HepG2 (cell line): ENCODE measurements at regions not wholly inside any gene's neighbourhood (a gene's known extent, or its start where the extent isn't known, plus 50 kb on each side); places are given as distances from the start of the nearest gene placed in this dataset.

Experiments
- ARHGAP35 ChIP-seq: sonication (generic); formaldehyde crosslinking; IDR thresholded peaks from 2 replicates; pipeline ENCODE4 v1.9.0; 2022; ENCODE audit warnings: mild to moderate bottlenecking, inconsistent platforms, moderate library complexity, missing genetic modification reagents, borderline replicate concordance
- CC2D1A ChIP-seq: sonication (generic); formaldehyde crosslinking; IDR thresholded peaks from 2 replicates; pipeline ENCODE4 v1.8.1; 2023; ENCODE audit warnings: mild to moderate bottlenecking, missing genetic modification reagents
- MAFF ChIP-seq: IDR thresholded peaks from 2 replicates; pipeline ENCODE4 v1.6.1; 2011; ENCODE audit warnings: low read depth, low read length, improper control_type of control experiment
- MAFK ChIP-seq, 2 experiments: IDR thresholded peaks in 1 of 2; conservative IDR thresholded peaks in 1 of 2; 2 replicates each; pipeline ENCODE4 v1.6.1; 2011; ENCODE audit warnings: improper control_type of control experiment in 2 of 2, low read length in 2 of 2
- ZNF563 ChIP-seq: sonication (generic); formaldehyde crosslinking; IDR thresholded peaks from 2 replicates; pipeline ENCODE4 v1.8.0; 2022; ENCODE audit warnings: mild to moderate bottlenecking, moderate library complexity, missing genetic modification reagents
- ZNF720 ChIP-seq: sonication (generic); formaldehyde crosslinking; IDR thresholded peaks from 2 replicates; pipeline ENCODE4 v1.4.0; 2020; ENCODE audit warnings: missing genetic modification reagents
- TF ChIP-seq, protein P1 (sequence below): sonication (generic); formaldehyde crosslinking; IDR thresholded peaks from 2 replicates; pipeline ENCODE4 v1.9.0; 2021; ENCODE audit warnings: mild to moderate bottlenecking, missing genetic modification reagents
- TF ChIP-seq, protein P2 (sequence below): sonication (generic); formaldehyde crosslinking; IDR thresholded peaks from 2 replicates; pipeline ENCODE4 v1.5.0; 2020; ENCODE audit warnings: missing genetic modification reagents
- TF ChIP-seq, protein P3 (sequence below): IDR thresholded peaks from 2 replicates; pipeline ENCODE4 v1.6.1; 2016; ENCODE audit warnings: control low read depth
- TF ChIP-seq, protein P4 (sequence below): fragments of 450-650 bp; IDR thresholded peaks from 2 replicates; pipeline ENCODE4 v1.6.1; 2017; ENCODE audit warnings: mild to moderate bottlenecking

DNA sequence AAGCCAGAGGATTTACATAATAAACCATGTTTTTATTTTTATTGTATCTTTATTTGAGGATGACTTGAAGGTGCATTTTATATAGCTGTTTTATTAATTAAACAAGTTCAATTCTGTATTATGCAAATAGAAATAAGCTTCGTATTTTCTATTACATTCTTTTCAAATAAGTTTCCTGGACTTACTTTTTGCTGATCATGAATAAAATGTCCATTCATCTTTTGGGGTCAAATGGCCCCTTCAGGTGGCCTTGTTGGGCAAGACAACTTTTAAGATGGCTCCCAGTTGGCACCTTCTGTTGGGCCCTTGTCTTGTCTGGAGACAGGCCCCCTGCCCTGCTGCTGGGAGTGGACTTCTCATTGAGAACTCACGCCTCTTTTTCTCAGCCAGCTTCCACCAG, 654.6 kb upstream of the NOX3 start (continued):
- TF ChIP-seq, protein P1, sequence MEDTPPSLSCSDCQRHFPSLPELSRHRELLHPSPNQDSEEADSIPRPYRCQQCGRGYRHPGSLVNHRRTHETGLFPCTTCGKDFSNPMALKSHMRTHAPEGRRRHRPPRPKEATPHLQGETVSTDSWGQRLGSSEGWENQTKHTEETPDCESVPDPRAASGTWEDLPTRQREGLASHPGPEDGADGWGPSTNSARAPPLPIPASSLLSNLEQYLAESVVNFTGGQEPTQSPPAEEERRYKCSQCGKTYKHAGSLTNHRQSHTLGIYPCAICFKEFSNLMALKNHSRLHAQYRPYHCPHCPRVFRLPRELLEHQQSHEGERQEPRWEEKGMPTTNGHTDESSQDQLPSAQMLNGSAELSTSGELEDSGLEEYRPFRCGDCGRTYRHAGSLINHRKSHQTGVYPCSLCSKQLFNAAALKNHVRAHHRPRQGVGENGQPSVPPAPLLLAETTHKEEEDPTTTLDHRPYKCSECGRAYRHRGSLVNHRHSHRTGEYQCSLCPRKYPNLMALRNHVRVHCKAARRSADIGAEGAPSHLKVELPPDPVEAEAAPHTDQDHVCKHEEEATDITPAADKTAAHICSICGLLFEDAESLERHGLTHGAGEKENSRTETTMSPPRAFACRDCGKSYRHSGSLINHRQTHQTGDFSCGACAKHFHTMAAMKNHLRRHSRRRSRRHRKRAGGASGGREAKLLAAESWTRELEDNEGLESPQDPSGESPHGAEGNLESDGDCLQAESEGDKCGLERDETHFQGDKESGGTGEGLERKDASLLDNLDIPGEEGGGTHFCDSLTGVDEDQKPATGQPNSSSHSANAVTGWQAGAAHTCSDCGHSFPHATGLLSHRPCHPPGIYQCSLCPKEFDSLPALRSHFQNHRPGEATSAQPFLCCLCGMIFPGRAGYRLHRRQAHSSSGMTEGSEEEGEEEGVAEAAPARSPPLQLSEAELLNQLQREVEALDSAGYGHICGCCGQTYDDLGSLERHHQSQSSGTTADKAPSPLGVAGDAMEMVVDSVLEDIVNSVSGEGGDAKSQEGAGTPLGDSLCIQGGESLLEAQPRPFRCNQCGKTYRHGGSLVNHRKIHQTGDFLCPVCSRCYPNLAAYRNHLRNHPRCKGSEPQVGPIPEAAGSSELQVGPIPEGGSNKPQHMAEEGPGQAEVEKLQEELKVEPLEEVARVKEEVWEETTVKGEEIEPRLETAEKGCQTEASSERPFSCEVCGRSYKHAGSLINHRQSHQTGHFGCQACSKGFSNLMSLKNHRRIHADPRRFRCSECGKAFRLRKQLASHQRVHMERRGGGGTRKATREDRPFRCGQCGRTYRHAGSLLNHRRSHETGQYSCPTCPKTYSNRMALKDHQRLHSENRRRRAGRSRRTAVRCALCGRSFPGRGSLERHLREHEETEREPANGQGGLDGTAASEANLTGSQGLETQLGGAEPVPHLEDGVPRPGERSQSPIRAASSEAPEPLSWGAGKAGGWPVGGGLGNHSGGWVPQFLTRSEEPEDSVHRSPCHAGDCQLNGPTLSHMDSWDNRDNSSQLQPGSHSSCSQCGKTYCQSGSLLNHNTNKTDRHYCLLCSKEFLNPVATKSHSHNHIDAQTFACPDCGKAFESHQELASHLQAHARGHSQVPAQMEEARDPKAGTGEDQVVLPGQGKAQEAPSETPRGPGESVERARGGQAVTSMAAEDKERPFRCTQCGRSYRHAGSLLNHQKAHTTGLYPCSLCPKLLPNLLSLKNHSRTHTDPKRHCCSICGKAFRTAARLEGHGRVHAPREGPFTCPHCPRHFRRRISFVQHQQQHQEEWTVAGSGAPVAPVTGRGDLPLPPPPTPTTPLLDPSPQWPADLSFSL (CRISPR knock-in tag) = no peak
- TF ChIP-seq ARHGAP35 = no peak
- TF ChIP-seq, protein P2, sequence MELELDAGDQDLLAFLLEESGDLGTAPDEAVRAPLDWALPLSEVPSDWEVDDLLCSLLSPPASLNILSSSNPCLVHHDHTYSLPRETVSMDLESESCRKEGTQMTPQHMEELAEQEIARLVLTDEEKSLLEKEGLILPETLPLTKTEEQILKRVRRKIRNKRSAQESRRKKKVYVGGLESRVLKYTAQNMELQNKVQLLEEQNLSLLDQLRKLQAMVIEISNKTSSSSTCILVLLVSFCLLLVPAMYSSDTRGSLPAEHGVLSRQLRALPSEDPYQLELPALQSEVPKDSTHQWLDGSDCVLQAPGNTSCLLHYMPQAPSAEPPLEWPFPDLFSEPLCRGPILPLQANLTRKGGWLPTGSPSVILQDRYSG = no peak
- TF ChIP-seq, protein P3, sequence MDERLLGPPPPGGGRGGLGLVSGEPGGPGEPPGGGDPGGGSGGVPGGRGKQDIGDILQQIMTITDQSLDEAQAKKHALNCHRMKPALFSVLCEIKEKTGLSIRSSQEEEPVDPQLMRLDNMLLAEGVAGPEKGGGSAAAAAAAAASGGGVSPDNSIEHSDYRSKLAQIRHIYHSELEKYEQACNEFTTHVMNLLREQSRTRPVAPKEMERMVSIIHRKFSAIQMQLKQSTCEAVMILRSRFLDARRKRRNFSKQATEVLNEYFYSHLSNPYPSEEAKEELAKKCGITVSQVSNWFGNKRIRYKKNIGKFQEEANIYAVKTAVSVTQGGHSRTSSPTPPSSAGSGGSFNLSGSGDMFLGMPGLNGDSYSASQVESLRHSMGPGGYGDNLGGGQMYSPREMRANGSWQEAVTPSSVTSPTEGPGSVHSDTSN (CRISPR knock-in tag) = no peak
- peak; percentile 58 for TF ChIP-seq MAFF
- no peak for TF ChIP-seq ZNF563
- TF ChIP-seq MAFK (conservative IDR thresholded peaks at IDR 0.05 in 1 of 2, IDR thresholded peaks at IDR 0.05 in 1 of 2; ENCODE audit: low read length in 2 of 2) = peak; percentile 61 to 63
- TF ChIP-seq ZNF720 (CRISPR knock-in tag) = no peak
- TF ChIP-seq, protein P4, sequence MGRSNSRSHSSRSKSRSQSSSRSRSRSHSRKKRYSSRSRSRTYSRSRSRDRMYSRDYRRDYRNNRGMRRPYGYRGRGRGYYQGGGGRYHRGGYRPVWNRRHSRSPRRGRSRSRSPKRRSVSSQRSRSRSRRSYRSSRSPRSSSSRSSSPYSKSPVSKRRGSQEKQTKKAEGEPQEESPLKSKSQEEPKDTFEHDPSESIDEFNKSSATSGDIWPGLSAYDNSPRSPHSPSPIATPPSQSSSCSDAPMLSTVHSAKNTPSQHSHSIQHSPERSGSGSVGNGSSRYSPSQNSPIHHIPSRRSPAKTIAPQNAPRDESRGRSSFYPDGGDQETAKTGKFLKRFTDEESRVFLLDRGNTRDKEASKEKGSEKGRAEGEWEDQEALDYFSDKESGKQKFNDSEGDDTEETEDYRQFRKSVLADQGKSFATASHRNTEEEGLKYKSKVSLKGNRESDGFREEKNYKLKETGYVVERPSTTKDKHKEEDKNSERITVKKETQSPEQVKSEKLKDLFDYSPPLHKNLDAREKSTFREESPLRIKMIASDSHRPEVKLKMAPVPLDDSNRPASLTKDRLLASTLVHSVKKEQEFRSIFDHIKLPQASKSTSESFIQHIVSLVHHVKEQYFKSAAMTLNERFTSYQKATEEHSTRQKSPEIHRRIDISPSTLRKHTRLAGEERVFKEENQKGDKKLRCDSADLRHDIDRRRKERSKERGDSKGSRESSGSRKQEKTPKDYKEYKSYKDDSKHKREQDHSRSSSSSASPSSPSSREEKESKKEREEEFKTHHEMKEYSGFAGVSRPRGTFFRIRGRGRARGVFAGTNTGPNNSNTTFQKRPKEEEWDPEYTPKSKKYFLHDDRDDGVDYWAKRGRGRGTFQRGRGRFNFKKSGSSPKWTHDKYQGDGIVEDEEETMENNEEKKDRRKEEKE = no peak
- TF ChIP-seq CC2D1A (CRISPR knock-in tag) = no peak
